LNCaP clone FGC (cell line): ENCODE measurements at regions not wholly inside any gene's neighbourhood (a gene's known extent, or its start where the extent isn't known, plus 50 kb on each side); places are given as distances from the start of the nearest gene placed in this dataset.

Source experiments
- DNase-seq: peaks from one replicate; pipeline ENCODE4 v3.0.0-alpha.2; 2011; ENCODE audit warnings: low read depth
- H3K4me3 ChIP-seq: 2 replicates; pipeline ENCODE4 v1.5.1; 2011; ENCODE audit warnings: mild to moderate bottlenecking, low read depth, low read length, control low read depth
- CTCF ChIP-seq: IDR thresholded peaks from 2 replicates; pipeline ENCODE4 v1.5.1; 2012; ENCODE audit warnings: mild to moderate bottlenecking; ENCODE audit not compliant: control insufficient read depth, insufficient read depth; ENCODE audit errors: extremely low read depth

DNA sequence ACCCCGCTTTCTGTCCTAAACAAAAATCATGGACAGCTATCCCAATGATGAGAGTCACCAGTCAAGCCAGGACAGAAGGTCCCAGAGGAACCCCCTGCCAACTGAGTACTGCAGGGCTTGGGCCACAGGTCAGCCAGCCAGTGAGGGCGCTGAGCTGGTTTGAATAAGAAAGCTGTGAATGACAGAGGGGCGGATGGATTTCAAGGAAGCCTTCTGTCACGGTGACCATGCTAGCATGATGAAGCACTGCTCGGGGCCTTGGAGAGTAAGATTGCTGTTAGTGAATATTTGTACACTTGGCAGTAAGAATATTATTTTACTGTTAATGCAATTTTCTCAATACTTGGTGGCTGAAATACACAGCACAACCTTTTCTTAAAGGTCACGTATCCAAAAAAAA, 734.0 kb upstream of the NR2F2 start:
- DNase-seq, result no peak
- H3K4me3 ChIP-seq, result no peak overlapping the region
- TF ChIP-seq CTCF, result no peak

DNA sequence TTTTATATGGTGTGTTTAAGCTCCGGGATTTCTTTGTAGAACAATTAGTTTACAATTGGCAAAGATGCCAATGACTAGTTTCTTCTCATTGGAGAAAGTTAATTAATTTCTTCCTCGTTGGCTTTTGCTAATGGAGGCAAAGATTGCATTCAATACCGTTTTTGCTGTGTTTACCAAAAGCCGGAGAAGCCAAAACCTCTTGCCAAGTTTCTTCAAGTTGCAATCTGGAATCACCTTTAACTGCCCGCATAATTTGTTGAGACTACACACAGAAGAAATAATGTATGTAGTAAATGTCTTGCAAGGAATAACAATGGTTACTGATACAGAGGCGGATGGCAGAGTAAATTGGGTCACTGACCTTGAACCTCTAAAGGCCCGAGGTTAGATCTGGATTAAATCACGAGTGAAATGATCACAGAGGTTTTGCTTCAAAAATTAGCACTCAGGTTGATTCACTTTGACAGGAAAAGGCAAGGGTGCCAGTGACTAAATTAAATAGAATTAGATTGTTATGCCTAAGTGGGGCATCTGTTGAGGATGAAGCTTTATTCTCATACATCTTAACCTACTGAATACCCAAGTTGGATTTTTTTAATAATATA, 732.1 kb upstream of the NR2F2 start:
- peak; percentile 21 for DNase-seq
- TF ChIP-seq CTCF, result no peak
- no peak overlapping the region for H3K4me3 ChIP-seq

- no peak overlapping the region for H3K4me3 ChIP-seq
- DNase-seq, result no peak
- no peak for TF ChIP-seq CTCF
Observed at GRCh38 chr15:95600367-95600766, 730.1 kb upstream of the NR2F2 start.

DNA sequence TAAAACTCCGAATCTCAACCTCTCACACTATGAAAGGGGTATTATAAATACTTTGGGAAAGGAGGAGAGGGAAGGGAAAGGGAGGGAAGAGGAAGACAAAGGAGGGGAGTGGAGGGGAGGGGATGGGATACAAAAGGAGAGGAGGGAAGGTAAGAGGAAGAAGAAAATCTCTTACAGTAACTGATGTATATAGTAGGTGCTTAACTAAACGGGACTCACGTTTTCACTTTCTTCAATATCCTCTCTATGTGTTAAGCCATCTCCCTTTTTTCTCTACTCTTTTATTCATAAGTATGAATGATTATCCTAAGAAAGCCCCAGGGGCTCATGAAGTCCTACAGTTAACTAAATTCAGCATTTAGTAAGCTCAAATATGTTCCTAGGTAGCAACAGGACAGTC, 729.6 kb upstream of the NR2F2 start:
- H3K4me3 ChIP-seq, result no peak overlapping the region
- TF ChIP-seq CTCF, result no peak
- DNase-seq, result no peak

GRCh38 chr15:95601525-95601924, 729.0 kb upstream of the NR2F2 start:
- TF ChIP-seq CTCF, result no peak
- no peak for DNase-seq

GRCh38 chr15:95603802-95604201, 726.7 kb upstream of the NR2F2 start:
- DNase-seq, result no peak
- TF ChIP-seq CTCF, result no peak
- no peak overlapping the region for H3K4me3 ChIP-seq

More at GRCh38 chr15:95601525-95601924, 729.0 kb upstream of the NR2F2 start:
- H3K4me3 ChIP-seq, result no peak overlapping the region

GRCh38 chr15:95604634-95605036, 725.9 kb upstream of the NR2F2 start:
- peak; percentile 60 for DNase-seq

More at GRCh38 chr15:95604634-95605036, 725.9 kb upstream of the NR2F2 start:
- no peak for TF ChIP-seq CTCF
- H3K4me3 ChIP-seq, result no peak overlapping the region
